ENCODE measurements at regions not wholly inside any gene's neighbourhood (a gene's known extent, or its start where the extent isn't known, plus 50 kb on each side); places are given as distances from the start of the nearest gene placed in this dataset.

DNA sequence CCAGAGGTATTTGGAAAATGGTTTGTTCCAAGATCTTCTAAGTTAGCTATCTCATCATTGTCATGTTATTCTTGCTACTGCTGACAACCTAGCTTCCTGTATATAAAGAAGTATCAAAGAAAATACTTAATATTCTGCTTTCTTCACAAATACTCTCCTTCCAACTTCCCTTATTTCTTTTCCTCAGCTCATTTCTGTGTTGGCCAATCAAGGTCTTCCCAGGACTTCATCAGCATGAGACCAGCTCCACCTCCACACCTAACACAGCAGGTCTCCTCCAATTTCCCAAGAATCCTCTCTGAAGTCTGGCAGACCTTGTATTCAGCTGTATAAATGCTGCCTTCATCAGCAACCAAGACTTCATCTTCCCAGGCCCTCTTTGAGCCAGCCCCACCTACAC is 538.6 kb upstream of the JARID2 start:
- DNase-seq = no peak

DNA sequence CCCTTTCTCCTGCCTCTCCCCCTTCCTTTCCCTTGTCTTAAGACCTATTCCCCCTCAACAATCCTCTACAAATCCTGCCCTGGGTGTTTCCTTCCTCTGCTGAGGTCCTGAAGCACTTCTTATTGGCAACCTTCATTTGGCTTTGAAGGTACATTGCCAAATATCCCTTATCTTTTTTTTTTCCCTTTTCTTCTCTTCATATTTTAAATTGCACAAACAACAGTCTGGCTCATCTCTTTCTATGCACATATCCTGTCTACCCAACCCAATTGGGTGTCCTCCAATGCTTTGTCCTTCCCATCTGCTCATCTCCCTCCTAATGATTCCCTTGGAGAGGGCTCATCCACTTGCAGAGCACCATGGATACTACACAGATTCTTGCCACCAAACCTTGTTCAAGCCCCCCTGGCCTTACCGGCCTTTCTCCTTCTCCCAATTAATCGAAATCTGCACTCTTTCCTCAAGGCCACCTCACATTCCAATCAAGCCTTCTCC is 537.9 kb upstream of the JARID2 start:
- no peak for DNase-seq

DNA sequence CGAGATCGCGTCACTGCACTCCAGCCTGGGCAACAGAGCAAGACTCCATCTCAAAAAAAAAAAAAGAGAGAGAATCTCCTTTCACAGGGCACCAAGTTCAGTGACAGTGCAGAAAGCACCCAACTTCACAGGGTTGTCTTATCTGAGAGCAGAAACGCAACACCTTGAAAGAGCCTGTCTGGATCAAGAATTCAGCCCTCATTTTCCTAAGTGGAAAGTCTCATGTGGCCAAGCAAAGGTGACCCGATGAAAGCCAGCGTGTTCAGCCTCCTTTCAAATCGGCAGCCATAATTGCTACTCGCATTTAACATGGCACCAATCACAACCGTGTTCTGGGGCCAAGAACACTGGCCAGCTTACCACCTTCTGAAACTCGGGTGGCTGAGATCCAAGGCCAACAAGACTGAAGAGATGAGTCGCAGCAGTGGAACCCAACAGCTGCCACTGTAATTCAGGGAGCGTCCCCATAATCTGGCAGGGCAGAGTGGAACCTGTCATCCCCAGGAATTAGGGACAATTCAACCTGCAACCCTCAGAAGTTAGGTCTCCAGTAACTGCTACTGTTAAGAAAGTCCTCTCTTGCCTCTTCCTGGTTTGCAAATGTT is 536.7 kb upstream of the JARID2 start:
- no peak for DNase-seq

- no peak for DNase-seq
Measured at GRCh38 chr6:14709900-14710299, 536.0 kb upstream of the JARID2 start.

DNA sequence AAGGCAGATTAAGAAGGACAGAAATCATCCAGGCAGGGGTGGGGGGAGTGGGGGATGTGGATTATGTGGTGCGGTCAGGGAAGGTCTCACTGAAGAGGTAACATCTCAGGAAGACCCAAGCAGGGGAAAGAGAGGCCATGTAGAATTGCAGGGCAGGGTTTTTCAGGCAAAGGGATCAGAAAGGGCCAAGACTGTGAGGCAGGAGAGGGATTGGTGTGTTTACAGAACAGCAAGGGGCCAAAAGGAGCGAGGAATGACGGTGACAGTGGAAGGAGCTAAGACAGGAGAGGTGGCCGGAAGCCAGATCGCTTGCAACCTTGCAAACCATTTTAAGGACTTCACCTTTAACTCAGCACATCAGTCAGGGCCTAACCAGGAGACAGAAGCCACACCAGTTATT is 535.4 kb upstream of the JARID2 start:
- DNase-seq = no peak

- no peak for DNase-seq
Measured at GRCh38 chr6:14711056-14711703, 534.7 kb upstream of the JARID2 start.

DNA sequence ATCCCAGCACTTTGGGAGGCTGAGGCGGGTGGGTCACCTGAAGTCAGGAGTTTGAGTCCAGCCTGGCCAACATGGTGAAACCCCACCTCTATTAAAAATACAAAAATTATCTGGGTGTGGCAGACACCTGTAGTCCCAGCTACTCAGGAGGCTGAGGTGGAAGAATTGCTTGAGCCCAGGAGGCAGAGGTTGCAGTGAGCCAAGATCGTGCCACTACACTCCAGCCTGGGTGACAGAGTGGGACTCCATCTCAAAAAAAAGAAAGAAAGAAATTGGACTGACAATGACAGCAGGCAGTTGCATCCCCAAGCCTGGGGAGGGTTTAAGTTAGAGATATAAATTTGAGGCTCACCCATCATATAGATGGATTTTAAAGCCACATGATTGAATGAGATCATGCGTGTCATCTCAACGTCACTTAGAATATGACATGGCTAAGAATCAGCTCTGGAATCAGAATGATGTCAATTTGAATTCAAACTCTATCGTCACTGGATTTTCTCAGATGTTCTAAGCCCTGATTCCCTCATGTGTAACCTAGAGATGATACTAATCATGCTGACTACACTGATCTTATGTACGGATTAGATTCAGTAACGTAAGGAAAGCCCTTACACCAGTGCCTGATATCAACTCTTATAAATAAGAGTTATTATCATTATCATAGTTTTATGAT is 534.0 kb upstream of the JARID2 start:
- DNase-seq = no peak

DNA sequence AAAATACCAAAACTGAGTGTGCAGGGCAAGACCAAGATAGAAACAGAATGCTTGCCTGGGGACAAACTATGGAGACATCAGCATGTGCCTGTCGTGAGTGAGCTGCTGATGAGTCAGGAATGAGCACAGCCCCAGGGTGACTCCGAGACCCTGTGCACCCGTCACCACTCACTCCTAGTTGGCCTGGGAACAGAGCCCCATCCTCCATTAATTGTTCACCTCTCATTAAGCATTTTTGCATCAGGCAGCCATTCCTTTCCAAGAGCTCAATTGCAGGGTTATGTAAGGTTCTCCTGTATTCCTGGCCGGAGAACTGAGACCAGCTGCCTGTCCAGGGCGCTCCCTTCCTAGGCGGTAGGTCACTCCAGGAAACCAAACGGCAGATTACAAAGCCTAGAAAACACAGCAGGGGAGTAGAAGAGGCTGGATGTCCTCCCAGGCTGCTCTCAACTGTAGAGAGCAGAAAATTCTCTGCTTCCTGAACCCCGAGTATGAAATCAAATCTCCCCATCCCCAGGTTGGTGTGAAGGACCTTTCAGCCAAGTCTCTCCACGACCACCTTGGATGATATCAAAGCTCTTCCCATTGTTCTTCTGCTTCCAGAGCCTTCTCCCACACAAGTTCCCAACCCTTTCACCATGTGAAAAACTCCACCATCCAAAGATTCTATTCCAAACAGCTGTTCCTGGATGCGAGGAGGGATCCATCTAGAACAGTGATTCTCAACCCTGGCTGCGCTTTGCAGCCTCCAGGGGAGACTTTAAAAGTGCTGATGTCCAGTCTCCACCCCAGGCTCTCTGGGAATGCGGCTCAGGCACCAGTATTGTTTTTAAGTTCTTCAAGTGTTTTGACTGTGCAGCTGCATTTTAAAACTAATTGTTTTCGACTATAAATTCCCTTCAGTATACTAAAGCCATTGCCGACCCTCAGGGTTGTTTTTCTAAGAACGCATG is 532.6 kb upstream of the JARID2 start:
- DNase-seq = peak; percentile 36

DNA sequence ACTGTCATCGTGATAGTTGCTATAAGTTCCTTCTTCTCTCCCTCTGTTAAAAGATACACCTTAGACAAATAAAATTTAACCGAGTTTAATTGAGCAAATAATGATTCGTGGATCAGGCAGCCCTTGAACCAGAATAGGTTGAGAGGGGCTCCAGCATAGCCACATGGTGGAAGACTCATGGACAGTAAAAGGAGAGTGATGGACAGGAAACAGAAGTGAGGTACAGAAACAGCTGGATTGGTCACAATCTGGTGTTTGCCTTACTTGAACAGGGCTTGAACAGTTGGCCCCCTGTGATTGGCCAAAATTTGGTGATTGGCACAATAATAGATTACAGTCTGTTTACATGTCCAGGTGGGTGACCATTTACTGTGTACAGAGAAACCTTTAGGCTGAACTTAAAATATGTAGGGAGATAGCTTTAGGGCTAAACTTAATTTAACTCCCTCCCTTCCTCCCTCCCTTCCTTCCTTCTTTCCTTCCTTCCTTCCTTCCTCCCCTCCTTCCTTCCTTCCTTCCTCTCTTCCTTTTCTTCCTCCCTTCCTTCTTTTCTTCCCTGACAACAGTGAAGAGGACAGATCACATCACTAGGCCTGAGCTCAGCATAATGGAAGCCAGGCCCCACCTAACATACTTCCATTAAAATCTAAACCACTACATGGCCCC is 531.8 kb upstream of the JARID2 start:
- DNase-seq = no peak

DNA sequence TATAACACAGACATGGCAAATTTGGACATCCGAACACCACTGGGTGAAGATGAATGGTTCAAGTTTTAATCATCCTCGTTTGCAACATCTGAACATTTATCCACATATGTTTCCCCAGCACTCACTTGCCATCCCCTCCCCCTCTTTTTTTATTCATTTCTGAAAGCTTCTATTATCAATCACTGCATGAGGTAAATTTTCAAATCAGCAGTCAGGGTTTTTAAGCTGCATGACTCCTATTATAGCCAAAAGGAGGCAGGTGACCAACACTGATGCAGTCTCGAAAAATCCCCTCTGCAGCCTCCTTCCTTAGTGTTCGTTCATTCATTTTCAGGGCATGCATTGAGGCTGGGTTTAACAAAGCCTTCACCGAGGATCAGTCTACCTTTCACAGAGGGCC is 530.8 kb upstream of the JARID2 start:
- no peak for DNase-seq

DNA sequence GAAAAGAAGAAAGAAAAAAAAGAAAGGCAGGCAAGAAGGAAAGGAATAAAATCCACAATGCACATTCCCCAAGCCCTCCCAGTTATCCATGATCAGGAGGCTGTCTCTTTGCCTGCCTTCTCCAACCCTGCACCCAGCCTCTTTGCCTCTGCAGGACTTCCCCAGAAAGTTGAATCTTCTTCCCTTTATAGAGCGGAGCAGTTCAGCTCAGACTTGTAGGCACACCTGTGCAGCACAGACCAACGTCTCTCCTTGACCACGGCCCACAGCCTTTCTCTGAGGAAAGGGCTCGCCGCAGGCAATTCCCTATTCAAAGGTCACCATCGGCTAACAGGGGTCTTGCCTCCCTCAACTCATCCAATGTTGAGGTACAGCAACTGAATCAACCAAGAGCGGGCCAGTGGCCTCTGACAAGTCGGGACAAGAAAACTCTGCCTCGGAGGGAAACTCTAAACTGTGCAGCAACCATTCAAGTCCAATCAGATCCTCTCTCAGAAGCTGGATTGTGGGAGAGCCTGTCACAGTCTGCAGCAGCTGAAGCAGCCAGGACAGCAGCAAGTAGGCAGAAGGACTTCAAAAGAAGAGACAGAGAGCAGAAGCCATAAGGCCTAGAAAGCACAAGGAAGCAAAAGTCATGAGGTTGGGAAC is 529.2 kb upstream of the JARID2 start:
- no peak for DNase-seq

GRCh38 chr6:14717307-14717706 is 528.6 kb upstream of the JARID2 start:
- no peak for DNase-seq

DNA sequence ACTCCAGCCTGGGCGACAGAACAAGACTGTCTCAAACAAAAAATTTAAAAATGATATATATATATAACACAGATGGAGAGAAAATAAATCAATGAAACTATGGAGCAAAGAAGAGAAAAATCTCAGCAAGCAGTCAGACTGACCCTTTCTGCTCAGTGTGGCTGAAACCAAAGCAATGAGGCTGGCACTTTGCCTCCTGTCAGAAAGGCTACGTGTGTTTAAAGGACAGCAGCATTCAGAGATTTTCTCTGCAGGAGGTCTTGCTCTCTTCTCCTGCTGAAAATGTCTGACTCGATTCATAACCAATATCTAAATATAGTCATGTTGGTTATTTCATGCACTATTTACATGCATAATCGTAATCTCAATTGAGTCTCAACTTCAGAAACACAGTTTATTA is 527.0 kb upstream of the JARID2 start:
- DNase-seq = no peak

GRCh38 chr6:14719270-14719669 is 526.6 kb upstream of the JARID2 start:
- DNase-seq = no peak

- DNase-seq = no peak
Measured at GRCh38 chr6:14720411-14721102, 525.3 kb upstream of the JARID2 start.

DNA sequence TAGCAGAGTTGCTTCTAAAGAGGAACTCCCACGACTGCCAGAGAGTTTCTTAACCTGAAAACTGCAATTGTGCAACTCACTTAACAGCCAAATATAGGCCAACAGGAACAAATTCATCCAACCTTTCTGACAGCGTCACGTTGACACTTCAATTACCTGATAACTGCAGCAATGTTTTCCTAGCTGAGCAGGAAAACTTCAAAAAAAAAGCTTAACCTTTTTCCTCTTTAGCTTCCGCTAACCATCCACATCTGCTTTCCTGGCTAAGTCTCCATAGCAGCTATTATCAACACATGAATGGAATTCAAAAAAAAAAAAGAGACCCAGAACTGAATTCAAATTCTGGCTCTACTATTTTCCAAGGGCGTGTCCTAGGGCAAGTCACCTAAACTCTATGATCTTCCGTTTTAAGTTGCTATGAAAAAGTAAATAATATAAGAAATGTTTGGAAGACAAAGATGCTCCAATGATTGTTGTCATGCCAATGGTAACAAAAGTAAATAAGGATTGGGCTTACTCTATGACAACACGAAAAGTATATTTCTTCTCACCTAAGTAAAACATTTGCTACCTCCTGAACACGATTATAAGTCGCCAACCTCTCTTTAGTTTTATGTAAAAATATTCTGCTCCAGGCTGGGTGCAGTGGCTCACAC is 524.6 kb upstream of the JARID2 start:
- DNase-seq = no peak

- DNase-seq = no peak
Measured at GRCh38 chr6:14722001-14722562, 523.8 kb upstream of the JARID2 start.

GRCh38 chr6:14722704-14723103 is 523.2 kb upstream of the JARID2 start:
- no peak for DNase-seq

GRCh38 chr6:14723535-14724086 is 522.3 kb upstream of the JARID2 start:
- DNase-seq = no peak

DNA sequence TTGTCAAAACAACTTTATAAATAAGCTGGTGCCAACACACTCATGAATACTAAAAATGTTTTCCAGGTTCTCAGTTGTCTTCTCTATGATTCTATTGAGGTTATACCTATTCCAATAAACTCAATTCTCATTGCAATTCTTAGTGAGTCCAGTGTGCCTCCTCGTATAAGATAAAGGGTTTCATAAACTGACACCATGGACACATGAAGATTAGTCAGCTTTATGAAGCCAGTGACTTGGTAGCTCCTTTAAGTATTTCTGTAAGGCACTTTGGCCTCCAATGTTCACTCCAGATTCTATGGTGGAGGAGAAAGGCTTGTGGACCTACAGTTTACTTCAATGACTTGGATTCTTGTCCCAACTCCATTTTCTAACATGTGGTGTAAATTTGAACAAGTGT is 521.3 kb upstream of the JARID2 start:
- DNase-seq = no peak

Data from hindlimb muscle (tissue), 1 donor.